MV-4-11 (cell line): ENCODE measurements at regions not wholly inside any gene's neighbourhood (a gene's known extent, or its start where the extent isn't known, plus 50 kb on each side); places are given as distances from the start of the nearest gene placed in this dataset.
A peak's percentile ranks its signal among the peaks of the same experiment; 100 is the strongest.
"Not testable (repeated sequence)": the region's sequence is repeated elsewhere in the genome, so short reads cannot be mapped to it uniquely, and the experiment has no call there.

Experiments used
- DNase-seq: peaks from one replicate; lab custom pipeline; 2025; lab: John Stamatoyannopoulos, UW

DNA sequence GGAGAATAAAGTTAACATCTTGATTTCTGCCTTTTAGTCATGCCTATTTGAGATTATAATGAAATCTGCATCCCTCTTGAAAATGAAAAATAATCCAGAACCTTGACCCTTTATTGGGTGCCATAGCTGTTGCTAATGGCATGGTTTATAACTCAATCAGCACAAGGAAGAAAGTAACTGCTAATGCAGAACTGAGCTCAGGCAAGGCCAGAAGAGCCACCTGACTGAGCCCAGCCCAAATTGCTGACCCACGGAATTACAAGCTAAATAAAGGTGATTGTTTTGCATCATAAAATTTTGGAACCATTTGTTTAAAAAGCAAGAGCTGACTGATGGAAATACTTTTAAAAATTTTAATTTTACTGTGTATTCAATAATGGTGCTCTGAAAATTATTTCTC lies 76.4 kb upstream of the TBL1X start:
- no peak for DNase-seq

- DNase-seq = no peak
Measured at GRCh38 chrX:9390121-9390520, 74.7 kb upstream of the TBL1X start.

DNA sequence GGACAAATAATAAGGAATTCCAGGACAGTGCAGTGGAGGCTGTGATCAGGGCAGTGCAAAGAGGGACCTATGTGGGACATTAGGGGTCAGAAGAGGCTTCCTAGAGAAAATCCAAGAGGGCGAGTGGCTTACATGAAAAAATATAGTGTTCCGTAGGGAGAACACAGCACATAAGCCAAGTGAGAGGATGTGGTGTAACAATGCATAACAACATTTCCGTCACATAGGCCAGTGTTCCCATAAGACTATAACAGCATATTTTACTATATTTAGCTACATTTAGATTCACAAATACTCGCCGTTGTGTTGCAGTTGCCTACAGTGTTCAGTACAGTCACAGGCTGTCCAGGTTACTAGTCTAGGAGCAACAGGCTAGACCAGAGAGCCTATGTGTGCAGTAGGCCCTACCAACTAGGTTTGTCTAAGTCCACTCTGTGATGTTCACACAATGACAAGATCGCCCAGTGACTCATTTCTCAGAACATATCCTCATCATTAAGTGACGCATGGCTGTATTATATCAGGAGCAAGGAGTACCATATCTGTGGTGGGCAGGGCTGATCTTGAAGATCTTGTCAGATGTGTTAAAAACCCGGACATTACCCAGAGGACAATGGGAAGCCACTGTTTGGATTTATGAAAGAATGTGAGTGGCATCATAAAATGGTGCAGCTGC lies 74.0 kb upstream of the TBL1X start:
- DNase-seq = no peak

- no peak for DNase-seq
Measured at GRCh38 chrX:9392445-9392844, 72.4 kb upstream of the TBL1X start.

GRCh38 chrX:9393571-9393970 lies 71.3 kb upstream of the TBL1X start:
- DNase-seq = peak; percentile 56

- DNase-seq = no peak
Measured at GRCh38 chrX:9394212-9394611, 70.6 kb upstream of the TBL1X start.

DNA sequence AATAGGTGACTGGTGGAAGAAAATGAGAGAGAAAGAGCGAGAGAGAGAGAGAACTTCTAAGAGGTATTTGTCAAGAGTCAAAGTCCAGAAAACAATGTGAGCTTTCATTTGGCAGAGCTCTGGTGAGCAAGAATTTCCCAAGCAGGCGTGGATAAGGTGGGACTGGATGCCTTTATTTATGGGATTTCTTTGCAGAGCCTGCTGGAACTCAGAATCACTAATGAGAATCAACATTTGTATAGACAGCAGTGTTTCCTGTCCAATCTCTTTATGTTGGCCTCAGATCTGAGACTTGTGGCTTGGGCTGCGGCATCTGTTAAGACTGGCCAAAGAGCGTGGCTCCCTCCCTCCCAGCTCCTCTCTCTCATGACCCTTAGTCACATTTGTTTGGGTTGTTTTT lies 67.9 kb upstream of the TBL1X start:
- no peak for DNase-seq

DNA sequence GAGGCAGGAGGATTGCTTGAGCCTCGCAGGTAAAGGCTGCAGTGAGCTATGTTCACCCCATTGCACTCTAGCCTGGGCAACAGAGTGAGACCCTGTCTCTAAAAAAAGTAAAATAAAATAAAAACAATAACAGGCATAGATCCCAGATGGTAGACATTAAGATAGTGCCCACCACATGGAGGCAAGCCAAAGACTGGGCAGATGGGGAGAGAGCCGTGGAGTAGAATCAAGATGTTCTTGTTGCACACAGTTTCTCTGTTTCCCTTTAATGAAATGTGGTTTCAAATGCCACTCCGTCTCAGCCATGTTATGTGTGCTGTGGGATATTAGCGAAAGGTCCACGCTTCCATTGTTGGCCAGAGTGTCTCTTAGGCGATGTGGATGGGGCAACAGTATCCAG lies 63.8 kb upstream of the TBL1X start:
- no peak for DNase-seq

DNA sequence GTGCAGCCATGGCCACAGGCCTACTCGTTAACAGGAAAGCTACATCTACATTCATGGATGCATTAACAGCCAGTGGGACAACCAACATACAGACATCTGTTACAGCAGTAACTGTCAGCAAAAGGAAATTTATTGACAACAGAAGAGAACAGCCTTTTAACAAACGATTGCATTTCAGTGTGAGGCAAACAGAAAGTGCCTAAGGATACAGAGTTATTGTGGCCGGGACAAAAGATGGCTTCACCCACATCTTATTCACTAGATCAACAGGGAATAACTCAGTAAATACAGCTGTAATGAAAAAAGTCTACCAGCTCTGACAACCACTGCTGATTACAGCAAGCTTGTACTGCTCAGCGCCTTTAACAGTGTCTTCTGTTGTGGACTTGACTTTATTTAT lies 61.5 kb upstream of the TBL1X start:
- no peak for DNase-seq

DNA sequence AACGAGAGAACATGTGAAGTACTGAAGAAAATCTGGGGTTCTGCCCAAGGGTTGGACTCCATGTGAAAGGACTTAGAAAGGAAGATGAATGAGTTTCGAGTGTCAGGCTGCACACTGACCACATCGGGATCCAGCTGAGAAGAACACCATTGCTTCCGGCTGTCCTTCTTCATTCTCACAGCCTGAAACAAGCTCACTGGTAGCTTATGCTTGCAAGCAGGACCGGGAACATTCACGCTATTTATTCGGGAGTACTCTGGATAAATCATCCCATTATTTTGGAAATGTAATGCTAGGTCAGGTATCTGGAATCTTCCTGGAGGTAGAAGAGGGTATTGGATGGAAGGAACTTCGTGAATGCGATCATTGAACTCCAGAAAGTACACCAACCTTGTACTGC lies 59.2 kb upstream of the TBL1X start:
- not testable (repeated sequence) for DNase-seq

- DNase-seq = not testable (repeated sequence)
Measured at GRCh38 chrX:9410889-9411288, 54.0 kb upstream of the TBL1X start.

DNA sequence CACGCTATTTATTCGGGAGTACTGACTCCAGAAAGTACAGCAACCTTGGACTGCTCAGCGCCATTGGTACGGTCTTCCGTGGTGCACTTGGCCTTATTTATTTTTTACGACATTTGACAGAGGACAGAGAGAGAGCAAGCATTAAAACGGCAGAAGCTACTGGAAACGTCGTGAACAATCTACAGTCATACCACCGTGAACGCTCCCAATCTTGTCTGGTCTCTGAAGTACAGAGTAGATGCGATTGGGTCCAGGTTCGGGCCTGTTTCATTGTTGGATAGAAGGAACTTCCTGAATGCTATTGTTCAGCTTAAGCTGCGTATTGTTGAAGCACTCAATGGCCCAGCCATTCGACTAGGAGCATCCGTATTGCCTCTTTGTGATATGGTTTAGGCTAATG lies 53.2 kb upstream of the TBL1X start:
- DNase-seq = not testable (repeated sequence)

GRCh38 chrX:9414416-9414815 lies 50.4 kb upstream of the TBL1X start:
- DNase-seq = no peak
